ENCODE measurements at regions not wholly inside any gene's neighbourhood (a gene's known extent, or its start where the extent isn't known, plus 50 kb on each side); places are given as distances from the start of the nearest gene placed in this dataset.

DNA sequence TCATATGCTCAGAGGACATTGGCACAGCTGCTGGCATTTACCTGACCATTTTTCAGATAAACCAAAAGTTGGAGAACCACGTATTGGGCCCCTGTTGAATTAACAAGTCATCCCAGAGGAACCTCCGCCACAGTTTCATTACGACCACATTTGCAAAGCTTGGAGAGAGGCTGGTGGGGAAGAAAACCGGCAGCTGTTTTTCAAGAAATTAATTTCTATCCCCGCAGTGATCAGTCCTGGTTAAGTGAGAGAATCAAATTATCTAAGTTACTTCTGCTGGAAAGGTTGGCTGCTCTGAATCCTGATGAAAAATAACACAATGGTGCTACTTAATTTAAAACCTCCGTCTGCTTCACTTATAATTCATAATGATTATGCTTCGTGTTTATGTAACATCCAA is 737.1 kb upstream of the AUTS2 start:
- Histone ChIP-seq H2BK20ac (ENCODE audit: low read depth, low read length) (no peak overlapping the region), H3K4me1 (ENCODE audit: control insufficient read depth, insufficient read depth, low read length) (no peaks in the 10 kb centered on the region), H4K20me1 (ENCODE audit: insufficient read depth, low read length) (no peaks in the 10 kb centered on the region), H3K4me3 (ENCODE audit: insufficient read depth, low read depth, low read length) (no peak overlapping the region), H3K27me3 (ENCODE audit: control insufficient read depth, insufficient read depth, low read length) (no peaks in the 10 kb centered on the region), H3K9me3 (ENCODE audit: control insufficient read depth, insufficient read depth, low read length) (peaks cover 6% of the 10 kb centered on the region), H3K9me1 (ENCODE audit: insufficient read depth, low read length) (no peaks in the 10 kb centered on the region), H3K27ac (ENCODE audit: insufficient read depth, low read length) (no peak overlapping the region), H3K14ac (replicated peaks; ENCODE audit: low read depth, low read length) (no peak overlapping the region), H4K5ac (ENCODE audit: low read depth, low read length) (no peak overlapping the region), H3K36me3 (ENCODE audit: control insufficient read depth, insufficient read depth, low read length) (no peaks in the 10 kb centered on the region), H3K9ac (ENCODE audit: low read depth, low read length) (no peak overlapping the region), H4K8ac (ENCODE audit: low read depth in 2 of 2, low read length in 2 of 2) (no peak overlapping the region), H3K79me1 (ENCODE audit: low read depth in 1 of 2, low read length in 2 of 2) (no peaks in the 10 kb centered on the region), H2BK5ac (ENCODE audit: low read depth, low read length, poor library complexity, severe bottlenecking) (no peak overlapping the region), H2AFZ (replicated peaks; ENCODE audit: low read length, poor library complexity) (no peak overlapping the region), H3K56ac (ENCODE audit: extremely low read depth, insufficient read depth, low read length) (no peak overlapping the region), H2BK120ac (ENCODE audit: low read depth, low read length) (no peak overlapping the region), H2BK15ac (ENCODE audit: low read depth, low read length) (no peak overlapping the region), H3K4me2 (ENCODE audit: low read depth, low read length) (no peak overlapping the region), H3K23ac (ENCODE audit: low read depth, low read length) (no peak overlapping the region), H4K91ac (ENCODE audit: insufficient read depth, low read depth, low read length) (no peak overlapping the region), H2AK5ac (ENCODE audit: low read depth, low read length) (no peak overlapping the region), H3K18ac (ENCODE audit: low read depth, low read length) (no peak overlapping the region), H3K4ac (ENCODE audit: low read depth, low read length) (no peak overlapping the region), H2AK9ac (replicated peaks; ENCODE audit: low read depth, low read length, poor library complexity) (no peak overlapping the region)
- WGBS, 2 experiments (ENCODE audit: extremely low coverage in 2 of 2, insufficient read length in 1 of 2) = 70% methylated on average over 2 of the region's 7 CpGs; no CpG with 5 or more reads in 1 of the 2 experiments
- in situ Hi-C loops (cut with MboI; ENCODE audit: low sequenced_read_pairs) = no loop called here
- intact Hi-C loops (cut with micrococcal nuclease) = no loop called here
- ChIA-PET CTCF (interaction anchor here (0.6 kb wide), 1 partner anchor 31 kb away, joined by 3 read pairs; no protein-coding TSS in a partner anchor), POLR2A (ENCODE audit: unreplicated experiment) (no interaction called here)
- TF ChIP-seq SMC3 (IDR thresholded peaks at IDR 0.05; ENCODE audit: low read depth, low read length) = no peak
- TF ChIP-seq CHD1 (IDR thresholded peaks at IDR 0.05; ENCODE audit: low read depth, low read length) = no peak
- TF ChIP-seq NFE2L2 (IDR thresholded peaks at IDR 0.05; ENCODE audit: low read depth, low read length) = no peak
- BruUV-seq (replicated peaks) = no TSS peak
- DNase-seq = no peak
- dilution Hi-C loops (cut with HindIII; ENCODE audit: low sequenced_read_pairs, unreplicated experiment) = no loop called here
- ATAC-seq (ENCODE audit: low read depth) = no peak

All from IMR-90 (cell line).